Glutamatergic neuron (in vitro differentiated cells): ENCODE measurements at regions not wholly inside any gene's neighbourhood (a gene's known extent, or its start where the extent isn't known, plus 50 kb on each side); places are given as distances from the start of the nearest gene placed in this dataset.

ENCODE experiments used
- DNase-seq: peaks from one replicate; pipeline ENCODE4 v3.0.0; 2022
- H3K27ac Mint-ChIP-seq: one replicate; pipeline ENCODE4 v1.8.0; 2020; ENCODE audit warnings: mild to moderate bottlenecking, mixed read lengths, inconsistent platforms; ENCODE audit not compliant: unreplicated experiment
- H3K27me3 Mint-ChIP-seq: one replicate; pipeline ENCODE4 v1.8.0; 2020; ENCODE audit warnings: mild to moderate bottlenecking, moderate library complexity, mixed read lengths, inconsistent platforms; ENCODE audit not compliant: unreplicated experiment
- H3K36me3 Mint-ChIP-seq: one replicate; pipeline ENCODE4 v1.8.0; 2020; ENCODE audit warnings: mild to moderate bottlenecking, mixed read lengths, inconsistent platforms; ENCODE audit not compliant: unreplicated experiment
- H3K4me1 Mint-ChIP-seq: one replicate; pipeline ENCODE4 v1.8.0; 2020; ENCODE audit warnings: mild to moderate bottlenecking, low read depth, mixed read lengths, inconsistent platforms; ENCODE audit not compliant: unreplicated experiment
- H3K4me3 Mint-ChIP-seq: one replicate; pipeline ENCODE4 v1.8.0; 2020; ENCODE audit warnings: mild to moderate bottlenecking, mixed read lengths, inconsistent platforms; ENCODE audit not compliant: unreplicated experiment
- H3K9me3 Mint-ChIP-seq: one replicate; pipeline ENCODE4 v1.8.0; 2020; ENCODE audit warnings: mild to moderate bottlenecking, moderate library complexity, mixed read lengths, inconsistent platforms; ENCODE audit not compliant: unreplicated experiment
- TF ChIP-seq, protein P1 (sequence below): fragments of 200-600 bp; sonication (generic); IDR thresholded peaks from one replicate; pipeline ENCODE4 v1.5.0; 2021; ENCODE audit not compliant: partially characterized antibody, unreplicated experiment

DNA sequence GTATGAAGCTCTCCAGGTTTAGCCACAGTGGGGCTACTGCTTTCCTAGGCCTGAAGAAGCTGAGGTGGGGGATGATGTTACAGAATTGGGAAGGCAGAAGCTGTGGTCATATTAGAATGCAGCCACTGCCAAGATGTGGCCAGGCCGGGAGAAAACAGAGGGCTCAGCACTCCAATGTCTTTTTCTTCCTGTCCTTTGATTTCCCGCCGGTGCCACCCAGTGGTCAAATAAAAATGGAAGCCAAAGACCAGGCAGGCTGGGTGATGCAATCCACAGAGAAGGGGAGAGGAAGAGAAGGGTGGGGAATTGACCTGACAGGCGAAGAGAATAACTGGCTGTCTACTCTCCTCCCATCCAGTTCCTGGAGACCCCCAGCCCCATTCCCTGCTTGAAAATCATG, 94.9 kb upstream of the SHISA3 start:
- Mint-ChIP-seq H3K4me3 (no peak overlapping the region), H3K27me3 (peaks cover 12% of the 10 kb centered on the region), H3K9me3 (peaks cover 13% of the 10 kb centered on the region), H3K27ac (no peak overlapping the region), H3K36me3 (peaks cover 4% of the 10 kb centered on the region), H3K4me1 (peaks cover 30% of the 10 kb centered on the region)
- peak; percentile 71 for DNase-seq
- TF ChIP-seq, protein P1, sequence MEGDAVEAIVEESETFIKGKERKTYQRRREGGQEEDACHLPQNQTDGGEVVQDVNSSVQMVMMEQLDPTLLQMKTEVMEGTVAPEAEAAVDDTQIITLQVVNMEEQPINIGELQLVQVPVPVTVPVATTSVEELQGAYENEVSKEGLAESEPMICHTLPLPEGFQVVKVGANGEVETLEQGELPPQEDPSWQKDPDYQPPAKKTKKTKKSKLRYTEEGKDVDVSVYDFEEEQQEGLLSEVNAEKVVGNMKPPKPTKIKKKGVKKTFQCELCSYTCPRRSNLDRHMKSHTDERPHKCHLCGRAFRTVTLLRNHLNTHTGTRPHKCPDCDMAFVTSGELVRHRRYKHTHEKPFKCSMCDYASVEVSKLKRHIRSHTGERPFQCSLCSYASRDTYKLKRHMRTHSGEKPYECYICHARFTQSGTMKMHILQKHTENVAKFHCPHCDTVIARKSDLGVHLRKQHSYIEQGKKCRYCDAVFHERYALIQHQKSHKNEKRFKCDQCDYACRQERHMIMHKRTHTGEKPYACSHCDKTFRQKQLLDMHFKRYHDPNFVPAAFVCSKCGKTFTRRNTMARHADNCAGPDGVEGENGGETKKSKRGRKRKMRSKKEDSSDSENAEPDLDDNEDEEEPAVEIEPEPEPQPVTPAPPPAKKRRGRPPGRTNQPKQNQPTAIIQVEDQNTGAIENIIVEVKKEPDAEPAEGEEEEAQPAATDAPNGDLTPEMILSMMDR, result peak; percentile 45

DNA sequence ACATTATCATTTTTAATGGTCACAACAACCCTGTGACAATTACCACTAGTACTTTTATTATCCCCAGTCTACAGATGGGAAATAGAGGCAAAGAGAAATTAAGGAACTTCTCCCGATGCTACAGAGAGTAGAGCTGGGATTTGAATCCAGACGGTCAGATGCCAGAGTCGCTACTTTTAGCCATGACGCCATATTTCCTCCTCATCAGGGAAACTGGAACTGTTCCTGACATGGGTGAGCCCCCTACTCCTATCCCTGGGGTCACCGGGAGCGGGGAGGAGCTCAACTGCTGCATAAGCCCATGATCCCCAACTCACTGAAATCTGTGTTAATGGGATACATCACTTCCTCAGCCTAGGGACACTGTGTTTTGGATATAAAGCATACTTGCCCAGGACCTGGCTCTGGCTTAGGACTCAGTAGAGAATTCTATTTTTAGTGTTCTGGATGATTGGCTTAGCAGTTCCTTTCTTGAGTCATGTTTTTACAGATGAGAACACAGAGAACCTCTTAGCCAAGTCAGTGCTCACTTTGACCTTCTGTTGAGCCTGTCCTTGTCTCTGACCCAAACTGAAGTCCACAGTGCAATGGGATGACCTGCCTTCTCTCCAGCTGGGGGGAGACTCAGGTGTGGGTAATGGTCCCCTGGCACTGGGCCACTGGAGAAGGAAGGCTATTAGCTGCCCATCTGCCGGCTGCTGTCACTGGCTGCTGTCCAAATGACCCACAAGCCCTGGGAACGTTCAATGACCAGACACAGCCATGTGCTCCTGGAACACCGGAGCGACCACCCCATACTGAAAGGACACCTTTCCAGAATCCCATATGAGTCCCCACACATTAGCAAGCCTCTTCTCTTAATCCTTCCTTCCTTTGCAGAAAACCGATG, 90.8 kb upstream of the SHISA3 start:
- peak overlapping the region; percentile 6 for H3K4me3 Mint-ChIP-seq
- H3K9me3 Mint-ChIP-seq, result peaks cover 13% of the 10 kb centered on the region
- H3K27me3 Mint-ChIP-seq, result peaks cover 15% of the 10 kb centered on the region
- peaks cover 4% of the 10 kb centered on the region for H3K36me3 Mint-ChIP-seq
- H3K27ac Mint-ChIP-seq, result peak overlapping the region; percentile 77
- peak; percentile 67 for DNase-seq
- H3K4me1 Mint-ChIP-seq, result peaks cover 37% of the 10 kb centered on the region
- TF ChIP-seq, protein P1, result no peak

DNA sequence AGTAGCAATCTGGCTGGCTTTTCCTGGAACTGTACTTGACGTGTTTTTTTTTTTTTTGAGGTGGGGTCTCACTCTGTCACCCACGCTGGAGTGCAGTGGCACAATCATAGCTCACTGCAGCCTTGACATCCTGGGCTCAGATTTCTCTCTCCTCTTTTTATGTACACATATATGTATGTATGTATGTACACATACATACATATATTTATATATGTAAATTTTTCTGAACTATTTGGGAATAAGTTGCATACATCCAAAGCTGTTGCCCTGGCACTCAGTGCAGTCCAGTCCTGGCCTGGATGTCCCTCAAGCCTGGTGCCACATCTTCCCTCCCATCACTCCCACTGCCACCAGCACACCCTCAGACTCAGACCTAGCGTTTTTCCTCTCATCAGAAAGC, 89.0 kb upstream of the SHISA3 start:
- H3K27me3 Mint-ChIP-seq, result peaks cover 19% of the 10 kb centered on the region
- peaks cover 36% of the 10 kb centered on the region for H3K4me1 Mint-ChIP-seq
- no peak overlapping the region for H3K27ac Mint-ChIP-seq
- peaks cover under 1% of the 10 kb centered on the region for H3K36me3 Mint-ChIP-seq
- H3K4me3 Mint-ChIP-seq, result no peak overlapping the region
- TF ChIP-seq, protein P1, result no peak
- H3K9me3 Mint-ChIP-seq, result peaks cover 17% of the 10 kb centered on the region
- no peak for DNase-seq

DNA sequence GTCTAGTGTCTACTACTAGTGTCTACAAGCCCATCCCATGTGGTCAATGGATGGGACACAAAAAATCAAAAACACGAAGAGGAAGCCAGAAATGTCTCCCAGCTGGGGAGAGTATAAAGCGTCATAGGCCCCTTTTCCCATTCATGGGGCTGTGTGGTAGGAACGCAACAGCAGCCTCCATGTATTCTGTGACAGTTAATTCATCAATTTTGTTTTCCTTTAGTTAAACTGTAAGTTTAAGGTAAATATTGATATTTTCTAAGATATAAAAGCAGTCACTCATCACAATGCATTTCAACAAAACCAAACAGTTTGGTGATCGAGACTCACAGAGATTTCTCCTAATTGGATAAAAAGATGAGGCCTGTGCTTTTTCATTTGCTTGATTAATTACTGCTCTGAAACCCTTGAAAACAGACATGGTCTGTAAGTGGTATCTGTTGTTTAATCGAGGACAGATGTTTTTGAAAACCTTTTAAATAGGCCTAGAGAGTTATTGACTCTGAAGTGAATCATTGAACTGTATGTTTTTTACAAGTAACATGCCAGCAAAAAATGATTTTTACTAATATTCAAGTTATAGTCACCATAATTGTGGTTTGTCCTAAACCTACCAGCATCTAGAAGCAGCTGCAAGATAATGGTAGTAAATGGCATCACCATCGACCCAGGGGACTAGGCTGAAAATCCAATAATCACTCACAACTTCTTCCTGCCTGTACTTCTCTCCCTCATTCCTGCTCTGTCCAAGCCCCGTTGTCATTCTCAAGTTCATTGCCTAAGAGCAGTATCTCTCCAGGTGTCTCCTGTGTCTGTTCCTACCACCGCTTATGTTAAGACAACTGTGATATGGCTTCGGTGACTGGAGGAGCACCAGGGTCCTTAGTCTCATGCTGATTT, 87.7 kb upstream of the SHISA3 start:
- peaks cover 16% of the 10 kb centered on the region for H3K27me3 Mint-ChIP-seq
- H3K27ac Mint-ChIP-seq, result peak overlapping the region; percentile 30

More for the DNA sequence above, 87.7 kb upstream of the SHISA3 start:
- DNase-seq, result no peak
- TF ChIP-seq, protein P1, result no peak
- Mint-ChIP-seq H3K9me3 (peaks cover 18% of the 10 kb centered on the region), H3K4me1 (peaks cover 36% of the 10 kb centered on the region), H3K4me3 (peak overlapping the region; percentile 45), H3K36me3 (peaks cover 5% of the 10 kb centered on the region)
